NCI-H187 treated with DMSO at 0.1 percent for 48 hours (cell line): ENCODE measurements at regions not wholly inside any gene's neighbourhood (a gene's known extent, or its start where the extent isn't known, plus 50 kb on each side); places are given as distances from the start of the nearest gene placed in this dataset.

Source experiments
- DNase-seq: peaks from one replicate; lab custom pipeline; 2025; lab: John Stamatoyannopoulos, UW

GRCh38 chr14:98375566-98375965 is 896.4 kb downstream of the BCL11B start:
- DNase-seq, result no peak

- DNase-seq, result no peak
Measured at GRCh38 chr14:98379830-98380229, 892.2 kb downstream of the BCL11B start.

GRCh38 chr14:98382662-98383061 is 889.3 kb downstream of the BCL11B start:
- no peak for DNase-seq

- DNase-seq, result no peak
Measured at GRCh38 chr14:98385851-98386250, 886.1 kb downstream of the BCL11B start.

GRCh38 chr14:98391061-98391460 is 880.9 kb downstream of the BCL11B start:
- no peak for DNase-seq

DNA sequence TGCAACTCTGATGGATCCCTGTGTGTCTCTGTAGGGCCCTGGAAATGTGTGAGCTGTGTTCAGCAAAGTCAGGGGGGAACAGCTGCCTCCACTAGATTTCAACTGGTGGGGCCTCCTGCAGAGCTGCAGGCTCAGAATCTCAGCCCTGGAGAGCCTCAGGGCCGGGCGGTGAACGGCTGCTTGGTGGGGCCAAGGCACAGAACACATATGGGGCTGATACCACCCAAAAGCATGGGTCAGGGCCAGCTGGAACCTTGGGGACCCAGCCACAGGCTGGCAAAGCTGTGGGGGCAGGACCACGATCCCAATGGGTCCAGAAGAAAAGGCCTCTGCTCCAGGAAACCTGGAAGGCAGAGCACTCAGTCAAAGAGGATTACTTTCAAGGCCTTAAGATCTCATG is 878.5 kb downstream of the BCL11B start:
- DNase-seq, result no peak

- DNase-seq, result no peak
Measured at GRCh38 chr14:98404811-98405210, 867.2 kb downstream of the BCL11B start.

- no peak for DNase-seq
Measured at GRCh38 chr14:98408024-98408555, 863.9 kb downstream of the BCL11B start.

DNA sequence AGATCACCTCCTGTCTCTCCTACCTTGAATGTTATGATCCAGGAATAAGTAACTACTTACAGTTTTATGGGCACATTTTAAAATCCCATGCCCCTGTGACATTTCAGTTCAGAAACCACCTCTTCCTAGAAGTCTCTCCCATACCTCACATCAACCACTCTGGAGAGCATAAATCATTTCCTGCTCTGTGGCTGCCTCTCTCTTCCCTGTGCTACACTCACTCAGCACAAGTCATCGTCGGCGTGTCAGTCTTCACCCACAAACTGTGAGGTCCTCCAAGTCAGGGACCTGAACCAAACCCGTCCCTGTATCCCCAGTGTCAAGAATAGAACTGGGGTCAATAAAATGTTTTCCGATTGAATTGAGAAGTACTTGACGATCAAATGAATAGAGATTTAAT is 863.3 kb downstream of the BCL11B start:
- no peak for DNase-seq

DNA sequence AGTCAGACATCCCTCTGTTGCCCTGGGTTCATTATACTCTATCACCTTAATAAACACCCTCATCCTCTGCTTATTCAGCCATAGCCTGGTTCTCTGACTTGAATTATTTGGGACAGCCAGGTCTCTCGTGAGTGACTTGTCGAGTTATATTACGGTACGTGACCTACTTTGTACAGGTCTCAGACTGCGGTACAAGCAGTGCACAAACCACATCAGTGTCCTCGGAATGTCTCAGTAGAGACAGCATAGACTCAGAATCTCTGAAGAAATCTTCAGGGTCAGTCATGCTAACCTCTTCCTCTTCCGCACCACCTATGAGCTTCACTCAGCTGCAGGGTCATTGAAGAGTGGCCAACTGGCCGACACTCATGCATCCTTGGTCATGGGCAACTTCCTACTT is 860.8 kb downstream of the BCL11B start:
- DNase-seq, result no peak

GRCh38 chr14:98412431-98412830 is 859.6 kb downstream of the BCL11B start:
- no peak for DNase-seq

DNA sequence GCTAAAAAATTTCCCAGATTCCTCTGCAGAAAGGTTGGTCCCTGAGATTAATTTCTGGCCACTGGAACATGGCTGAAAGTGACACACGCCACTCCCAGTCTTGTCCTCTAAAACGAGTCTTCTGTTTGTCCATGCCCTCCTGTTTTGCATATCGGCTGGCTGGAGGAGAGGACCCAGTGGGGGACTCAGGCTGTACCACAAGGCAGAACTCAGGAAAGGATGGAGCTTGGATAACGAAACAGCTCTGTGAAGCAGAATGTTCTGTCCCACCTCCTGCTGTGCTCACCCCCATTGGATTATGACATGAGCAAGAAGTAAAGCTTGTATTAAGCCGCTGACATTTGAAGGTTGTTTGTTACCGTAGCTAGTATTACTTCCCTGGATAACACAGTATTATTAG is 856.2 kb downstream of the BCL11B start:
- DNase-seq, result no peak

DNA sequence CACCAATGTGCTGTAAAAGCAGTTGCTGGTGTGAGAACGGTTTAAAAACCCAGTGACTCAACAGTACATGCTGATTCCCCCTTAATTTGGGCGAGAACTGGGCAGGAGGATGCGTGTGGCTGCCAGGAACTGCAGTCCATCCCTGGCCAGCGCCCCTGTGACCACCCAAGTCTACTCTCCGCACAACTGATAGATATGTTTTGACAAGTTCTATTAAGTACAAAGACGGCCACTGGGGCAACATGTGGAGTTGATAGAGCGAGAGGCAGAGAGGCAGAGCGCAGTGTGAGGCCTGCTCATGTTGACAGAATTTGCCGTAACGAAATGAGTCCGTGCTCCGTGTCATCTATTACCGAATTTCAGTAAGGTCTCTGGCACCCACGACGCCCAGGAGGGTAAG is 855.0 kb downstream of the BCL11B start:
- no peak for DNase-seq

GRCh38 chr14:98428483-98428994 is 843.5 kb downstream of the BCL11B start:
- no peak for DNase-seq

GRCh38 chr14:98433436-98433835 is 838.6 kb downstream of the BCL11B start:
- DNase-seq, result no peak

DNA sequence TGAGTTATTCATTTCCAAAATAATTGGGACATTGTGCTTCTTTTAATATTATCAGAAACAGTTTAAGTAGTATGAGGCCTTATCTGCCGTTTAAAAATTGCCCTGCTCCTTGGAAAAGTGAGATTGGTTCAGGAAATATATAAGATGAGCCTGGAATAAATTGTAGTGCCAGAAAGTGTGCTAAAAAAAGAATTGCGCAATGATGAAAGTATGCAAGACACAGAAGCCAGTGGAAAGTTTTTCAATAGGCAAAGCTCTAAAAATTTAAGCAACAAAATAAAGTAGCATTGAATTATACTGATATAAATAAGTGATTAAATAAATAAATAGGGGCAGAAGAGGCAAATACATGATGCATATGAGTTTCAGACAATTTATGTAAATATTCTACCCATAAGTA is 834.9 kb downstream of the BCL11B start:
- DNase-seq, result no peak

DNA sequence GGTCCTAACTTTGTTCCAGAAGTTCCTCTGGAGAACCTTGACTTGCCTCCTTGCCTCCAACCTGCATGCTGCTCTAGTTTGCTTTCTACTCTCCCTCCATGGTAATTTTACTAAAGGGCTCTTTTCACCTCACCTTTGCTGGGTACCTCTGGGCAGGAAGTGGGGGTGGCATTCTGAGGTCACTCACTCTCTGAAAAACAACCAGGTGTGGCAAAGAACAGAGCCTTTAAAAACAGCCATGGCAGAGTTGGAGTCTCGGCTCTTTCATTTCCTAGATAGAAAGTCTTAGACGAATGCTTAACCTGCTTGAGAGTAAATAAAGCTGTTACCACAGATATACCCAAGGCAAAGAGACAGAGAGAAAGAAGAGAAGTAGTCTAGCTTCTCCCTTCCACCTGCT is 827.9 kb downstream of the BCL11B start:
- DNase-seq, result no peak

DNA sequence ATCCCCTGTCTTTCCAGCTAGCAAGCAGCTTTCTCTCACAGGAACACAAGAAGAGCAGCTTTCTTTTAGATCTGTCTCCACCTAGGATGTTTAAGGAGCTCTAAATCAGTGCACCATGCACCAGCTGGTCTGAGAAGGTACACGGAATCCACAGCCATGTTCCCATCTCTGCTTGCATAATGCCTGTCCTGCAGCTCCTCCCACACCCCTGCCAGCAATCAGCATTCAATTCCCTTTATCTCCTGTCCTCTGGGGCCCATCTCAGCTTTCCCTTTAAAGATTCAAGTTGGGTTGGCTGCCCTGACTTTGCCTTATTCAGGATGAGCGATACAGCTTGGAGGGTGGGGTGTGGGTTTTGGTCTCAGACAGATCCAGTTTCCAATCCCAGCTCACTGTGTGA is 826.3 kb downstream of the BCL11B start:
- no peak for DNase-seq

GRCh38 chr14:98446508-98446907 is 825.5 kb downstream of the BCL11B start:
- no peak for DNase-seq

DNA sequence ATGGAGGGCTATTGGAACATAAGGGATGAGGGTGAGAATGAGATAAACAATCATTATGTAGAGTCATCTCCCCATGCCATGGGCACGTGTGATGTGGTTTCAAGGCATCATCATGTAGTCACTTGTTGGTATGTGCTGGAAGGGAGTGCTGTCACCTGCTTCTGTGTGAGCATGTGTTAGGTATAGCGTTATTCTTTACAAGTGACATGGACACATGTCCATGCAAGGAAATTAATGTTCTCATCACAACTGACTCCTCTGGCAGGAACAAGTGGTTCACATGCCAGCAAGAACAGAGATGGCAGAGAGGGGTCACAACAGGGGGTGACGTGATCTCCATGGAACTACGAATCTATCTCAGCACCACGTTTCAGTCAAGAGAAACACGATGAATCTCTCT is 815.8 kb downstream of the BCL11B start:
- DNase-seq, result no peak

- DNase-seq, result no peak
Measured at GRCh38 chr14:98458702-98459101, 813.3 kb downstream of the BCL11B start.

DNA sequence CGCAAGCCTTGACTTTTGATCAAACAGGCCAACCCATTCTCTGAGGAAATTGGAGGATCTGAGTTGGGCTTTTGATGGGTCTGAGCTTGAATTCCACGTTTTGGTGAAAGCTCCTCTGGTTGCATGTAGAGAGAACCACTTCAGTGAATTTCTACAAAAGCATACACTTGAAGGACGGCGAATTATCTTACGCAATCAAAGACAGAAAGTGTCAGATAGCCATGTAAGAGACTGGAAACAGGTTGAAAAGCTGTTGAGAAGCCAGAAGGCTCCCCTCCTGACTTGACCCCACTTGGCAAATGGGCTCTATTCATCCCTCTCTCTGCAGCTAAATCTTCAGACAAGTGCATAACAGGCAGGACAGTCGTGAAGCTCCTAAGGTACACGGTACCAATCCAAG is 809.1 kb downstream of the BCL11B start:
- DNase-seq, result no peak

DNA sequence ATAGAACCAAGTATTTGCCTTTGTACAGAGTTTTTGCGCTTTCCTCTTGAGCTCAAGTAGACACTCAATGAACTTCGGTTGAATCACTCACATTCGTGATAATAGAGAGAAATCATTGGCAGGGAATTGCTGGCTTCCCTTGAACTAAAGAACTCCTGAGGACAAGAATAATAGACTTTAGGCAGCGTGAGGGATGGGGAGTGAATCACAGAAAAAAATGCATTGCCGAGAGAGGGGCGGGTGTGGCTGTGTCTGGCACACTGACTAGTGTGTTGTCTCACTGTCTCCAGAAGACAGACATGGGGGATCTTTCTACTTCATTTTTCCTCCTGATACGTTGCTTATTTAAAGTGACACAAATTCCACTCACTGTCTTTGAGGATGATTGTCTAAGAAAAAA is 805.2 kb downstream of the BCL11B start:
- no peak for DNase-seq

- no peak for DNase-seq
Measured at GRCh38 chr14:98470663-98471062, 801.3 kb downstream of the BCL11B start.

- no peak for DNase-seq
Measured at GRCh38 chr14:98474900-98475299, 797.1 kb downstream of the BCL11B start.
